Keratinocyte (primary cell): ENCODE measurements at regions not wholly inside any gene's neighbourhood (a gene's known extent, or its start where the extent isn't known, plus 50 kb on each side); places are given as distances from the start of the nearest gene placed in this dataset.
A peak's percentile ranks its signal among the peaks of the same experiment; 100 is the strongest.
"Not testable (repeated sequence)": the region's sequence is repeated elsewhere in the genome, so short reads cannot be mapped to it uniquely, and the experiment has no call there.

Experiments used
- DNase-seq: peaks from one replicate; pipeline ENCODE4 v3.0.0-alpha.2; 2011; ENCODE audit warnings: low read depth, missing footprints, low spot score
- FAIRE-seq: peaks from 2 replicates; lab custom pipeline; 2011; peaks lifted over from hg19 to GRCh38; lab: Jason Lieb, UNC
- H2AFZ ChIP-seq: 2 replicates; pipeline ENCODE4 v1.6.0; 2012; ENCODE audit warnings: low read length, control low read depth, inconsistent platforms; ENCODE audit not compliant: control insufficient read depth
- H3K27ac ChIP-seq: 2 replicates; pipeline ENCODE4 v1.5.1; 2011; ENCODE audit warnings: low read length; ENCODE audit not compliant: control insufficient read depth, insufficient read depth
- H3K27me3 ChIP-seq: 3 replicates; pipeline ENCODE4 v1.6.0; 2011; ENCODE audit warnings: low read length; ENCODE audit not compliant: control insufficient read depth, insufficient read depth; ENCODE audit errors: extremely low read depth
- H3K36me3 ChIP-seq, 2 experiments: 2 replicates in 1 of 2; 3 replicates in 1 of 2; pipeline ENCODE4 v1.5.1; 2011; ENCODE audit warnings: low read length in 2 of 2, mild to moderate bottlenecking in 1 of 2; ENCODE audit not compliant: control insufficient read depth in 2 of 2, insufficient read depth in 2 of 2; ENCODE audit errors: extremely low read depth in 1 of 2
- H3K4me1 ChIP-seq: 3 replicates; pipeline ENCODE4 v1.5.1; 2011; ENCODE audit warnings: low read length; ENCODE audit not compliant: control insufficient read depth, insufficient read depth; ENCODE audit errors: extremely low read depth
- H3K4me2 ChIP-seq: 3 replicates; pipeline ENCODE4 v1.6.0; 2011; ENCODE audit warnings: low read depth, low read length; ENCODE audit not compliant: control insufficient read depth, insufficient read depth; ENCODE audit errors: extremely low read depth
- H3K4me3 ChIP-seq, 3 experiments: fragments of 200-600 bp in 1 of 3; sonication (generic) in 1 of 3; 2 replicates in 2 of 3; 3 replicates in 1 of 3; pipeline ENCODE4 v1.5.1; 2011 to 2016; ENCODE audit warnings: low read length in 3 of 3, mild to moderate bottlenecking in 3 of 3, control low read depth in 2 of 3, inconsistent platforms in 1 of 3, low read depth in 1 of 3, mixed read lengths in 1 of 3, mixed run types in 1 of 3, moderate library complexity in 1 of 3; ENCODE audit not compliant: control insufficient read depth in 2 of 3, insufficient read depth in 2 of 3; ENCODE audit errors: extremely low read depth in 1 of 3
- H3K79me2 ChIP-seq: 2 replicates; pipeline ENCODE4 v1.6.0; 2012; ENCODE audit warnings: low read length; ENCODE audit not compliant: control insufficient read depth, insufficient read depth
- H3K9ac ChIP-seq: 3 replicates; pipeline ENCODE4 v1.6.0; 2011; ENCODE audit warnings: low read length; ENCODE audit not compliant: control insufficient read depth, insufficient read depth; ENCODE audit errors: extremely low read depth
- H3K9me1 ChIP-seq: 3 replicates; pipeline ENCODE4 v1.6.0; 2011; ENCODE audit warnings: low read length; ENCODE audit not compliant: control insufficient read depth, insufficient read depth; ENCODE audit errors: extremely low read depth
- H3K9me3 ChIP-seq: 2 replicates; pipeline ENCODE4 v1.5.1; 2012; ENCODE audit warnings: low read depth, low read length; ENCODE audit not compliant: control insufficient read depth
- H4K20me1 ChIP-seq: 3 replicates; pipeline ENCODE4 v1.6.0; 2011; ENCODE audit warnings: low read length; ENCODE audit not compliant: control insufficient read depth, insufficient read depth; ENCODE audit errors: extremely low read depth
- CTCF ChIP-seq, 3 experiments: IDR thresholded peaks in 1 of 3; conservative IDR thresholded peaks in 1 of 3; optimal IDR thresholded peaks in 1 of 3; 2 replicates in 2 of 3; 3 replicates in 1 of 3; pipeline versions ENCODE3 to v1.5.1; 2011; ENCODE audit warnings: low read length in 3 of 3, mild to moderate bottlenecking in 3 of 3, moderate library complexity in 2 of 3, control low read depth in 1 of 3, inconsistent platforms in 1 of 3; ENCODE audit not compliant: insufficient read depth in 2 of 3; ENCODE audit errors: extremely low read depth in 1 of 3
- EZH2 ChIP-seq: IDR thresholded peaks from one replicate; pipeline ENCODE4 v1.6.1; 2012; ENCODE audit warnings: inconsistent platforms, mild to moderate bottlenecking, low read length, moderate library complexity
- dilution Hi-C: fragments of 300-500 bp; cut with MboI; formaldehyde crosslinking; loops from one replicate; pipeline ENCODE4 v1.7.0; 2020; ENCODE audit warnings: low sequenced_read_pairs; ENCODE audit not compliant: extremely low pct_ligation_motif_present

- Histone ChIP-seq H3K4me2 (no peak overlapping the region), H3K79me2 (no peaks in the 10 kb centered on the region)
These were observed 68.9 kb upstream of the EFNA5 start for GRCh38 chr5:107739661-107740060.

GRCh38 chr5:107736638-107737037 lies 65.9 kb upstream of the EFNA5 start:
- TF ChIP-seq CTCF (optimal IDR thresholded peaks at IDR 0.05 in 1 of 3, IDR thresholded peaks at IDR 0.05 in 1 of 3, conservative IDR thresholded peaks at IDR 0.05 in 1 of 3; ENCODE audit: extremely low read depth in 1 of 3, insufficient read depth in 2 of 3, low read length in 3 of 3) (no peak), EZH2 (no peak)

More at GRCh38 chr5:107739661-107740060, 68.9 kb upstream of the EFNA5 start:
- no peak overlapping the region for H3K4me3 ChIP-seq
- TF ChIP-seq CTCF (optimal IDR thresholded peaks at IDR 0.05 in 1 of 3, IDR thresholded peaks at IDR 0.05 in 1 of 3, conservative IDR thresholded peaks at IDR 0.05 in 1 of 3; ENCODE audit: extremely low read depth in 1 of 3, insufficient read depth in 2 of 3, low read length in 3 of 3) (no peak), EZH2 (no peak)
- no peak overlapping the region for H3K9ac ChIP-seq
- H3K27ac ChIP-seq: no peak overlapping the region
- H3K9me3 ChIP-seq: no peaks in the 10 kb centered on the region
- H3K4me1 ChIP-seq: peaks cover 11% of the 10 kb centered on the region
- H4K20me1 ChIP-seq: no peaks in the 10 kb centered on the region
- H3K27me3 ChIP-seq: no peaks in the 10 kb centered on the region
- H2AFZ ChIP-seq: no peak overlapping the region
- FAIRE-seq (peak; percentile 13), DNase-seq (peak; percentile 23)
- no peaks in the 10 kb centered on the region for H3K36me3 ChIP-seq
- dilution Hi-C loops: no loop called here
- H3K9me1 ChIP-seq: no peaks in the 10 kb centered on the region

GRCh38 chr5:107736089-107736488 lies 65.4 kb upstream of the EFNA5 start:
- H3K4me1 ChIP-seq, H3K27ac ChIP-seq, H3K4me3 ChIP-seq, FAIRE-seq, H2AFZ ChIP-seq, H3K4me2 ChIP-seq, H3K27me3 ChIP-seq, H3K9me1 ChIP-seq, H3K36me3 ChIP-seq, H3K9me3 ChIP-seq, H3K79me2 ChIP-seq, DNase-seq, H4K20me1 ChIP-seq, H3K9ac ChIP-seq, dilution Hi-C loops: not testable (repeated sequence)

More at GRCh38 chr5:107736638-107737037, 65.9 kb upstream of the EFNA5 start:
- dilution Hi-C loops: no loop called here
- Histone ChIP-seq H3K4me2 (no peak overlapping the region), H3K4me1 (peaks cover 5% of the 10 kb centered on the region), H3K4me3 (no peak overlapping the region), H3K27me3 (no peaks in the 10 kb centered on the region), H2AFZ (no peak overlapping the region), H3K79me2 (no peaks in the 10 kb centered on the region), H3K36me3 (no peaks in the 10 kb centered on the region), H3K9me1 (no peaks in the 10 kb centered on the region), H3K9ac (no peak overlapping the region), H4K20me1 (no peaks in the 10 kb centered on the region), H3K27ac (no peak overlapping the region), H3K9me3 (no peaks in the 10 kb centered on the region)
- DNase-seq: no peak
- FAIRE-seq: no peak
